ENCODE measurements at regions not wholly inside any gene's neighbourhood (a gene's known extent, or its start where the extent isn't known, plus 50 kb on each side); places are given as distances from the start of the nearest gene placed in this dataset.

DNA sequence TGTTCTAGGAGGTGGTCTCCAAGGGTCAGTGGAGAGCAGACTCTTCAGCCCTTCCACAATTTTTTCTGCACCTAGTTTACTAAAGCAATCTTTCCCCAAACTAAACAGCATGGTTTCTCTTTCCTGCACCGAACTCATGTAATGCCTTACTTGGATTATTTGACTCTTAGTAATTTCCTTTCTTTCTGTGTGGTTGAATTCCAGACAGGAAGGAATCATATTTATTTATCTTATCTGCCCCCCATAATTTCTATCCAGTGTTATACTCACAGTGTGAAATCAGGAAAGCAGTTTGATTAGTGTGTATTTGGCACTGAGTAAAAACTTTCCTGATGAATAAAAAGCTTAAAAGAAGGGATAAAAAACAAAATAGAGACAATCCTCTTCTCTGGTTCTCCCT, 140.3 kb upstream of the STMND1 start:
- peaks cover 7% of the 10 kb centered on the region for H3K4me1 ChIP-seq
- no peak overlapping the region for H3K27ac ChIP-seq
- H3K4me3 ChIP-seq, result no peak overlapping the region
- intact Hi-C loops (cut with DNase I), result no loop called here
- H3K36me3 ChIP-seq, result no peaks in the 10 kb centered on the region
- TF ChIP-seq CTCF (IDR thresholded peaks at IDR 0.05), result no peak
- DNase-seq (no peak), ATAC-seq (no peak)
- H3K9me3 ChIP-seq, result no peaks in the 10 kb centered on the region
- no peaks in the 10 kb centered on the region for H3K27me3 ChIP-seq (ENCODE audit: low read depth)

- Histone ChIP-seq H3K4me1 (peaks cover 4% of the 10 kb centered on the region), H3K4me3 (no peak overlapping the region), H3K27me3 (ENCODE audit: low read depth) (no peaks in the 10 kb centered on the region), H3K36me3 (no peaks in the 10 kb centered on the region), H3K9me3 (no peaks in the 10 kb centered on the region), H3K27ac (no peak overlapping the region)
- TF ChIP-seq CTCF (IDR thresholded peaks at IDR 0.05), result no peak
- DNase-seq (no peak), ATAC-seq (no peak)
- intact Hi-C loops (cut with DNase I), result no loop called here
Observed at GRCh38 chr6:16959789-16960188, 142.1 kb upstream of the STMND1 start.

DNA sequence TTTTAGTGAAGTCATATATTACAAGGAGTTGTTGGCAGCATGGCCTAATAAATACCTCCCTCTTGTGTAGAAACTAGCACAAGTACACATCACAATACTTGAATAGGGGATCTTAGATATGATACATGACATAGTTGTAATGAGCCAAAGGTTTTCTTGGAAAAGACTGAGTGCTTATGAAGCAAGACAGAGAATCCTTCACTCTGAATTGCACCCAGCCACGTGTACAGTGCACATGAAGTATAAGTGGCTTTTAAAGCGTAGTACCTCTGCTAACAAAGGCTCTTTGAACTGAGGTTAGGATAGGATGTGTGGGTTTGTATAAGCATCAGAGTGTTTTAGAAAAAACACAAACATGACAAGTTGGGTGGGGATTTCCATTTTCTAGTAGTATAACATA, 145.5 kb upstream of the STMND1 start:
- Histone ChIP-seq H3K4me3 (no peak overlapping the region), H3K27me3 (ENCODE audit: low read depth) (no peaks in the 10 kb centered on the region), H3K36me3 (no peaks in the 10 kb centered on the region), H3K4me1 (no peaks in the 10 kb centered on the region), H3K27ac (no peak overlapping the region), H3K9me3 (no peaks in the 10 kb centered on the region)
- DNase-seq (no peak), ATAC-seq (peak; percentile 50 to 70)
- intact Hi-C loops (cut with DNase I), result no loop called here
- TF ChIP-seq CTCF (IDR thresholded peaks at IDR 0.05), result no peak

- Histone ChIP-seq H3K36me3 (no peaks in the 10 kb centered on the region), H3K4me1 (no peaks in the 10 kb centered on the region), H3K27me3 (ENCODE audit: low read depth) (no peaks in the 10 kb centered on the region), H3K27ac (no peak overlapping the region), H3K9me3 (no peaks in the 10 kb centered on the region), H3K4me3 (no peak overlapping the region)
- DNase-seq (no peak), ATAC-seq (no peak)
- intact Hi-C loops (cut with DNase I), result no loop called here
- no peak for TF ChIP-seq CTCF (IDR thresholded peaks at IDR 0.05)
Observed at GRCh38 chr6:16955899-16956298, 146.0 kb upstream of the STMND1 start.

- Histone ChIP-seq H3K4me1 (no peaks in the 10 kb centered on the region), H3K36me3 (no peaks in the 10 kb centered on the region), H3K27me3 (ENCODE audit: low read depth) (no peaks in the 10 kb centered on the region), H3K9me3 (no peaks in the 10 kb centered on the region), H3K4me3 (no peak overlapping the region), H3K27ac (no peak overlapping the region)
- no peak for TF ChIP-seq CTCF (IDR thresholded peaks at IDR 0.05)
- intact Hi-C loops (cut with DNase I), result no loop called here
- no peak for ATAC-seq
- no peak for DNase-seq
Observed at GRCh38 chr6:16953905-16954304, 147.9 kb upstream of the STMND1 start.

DNA sequence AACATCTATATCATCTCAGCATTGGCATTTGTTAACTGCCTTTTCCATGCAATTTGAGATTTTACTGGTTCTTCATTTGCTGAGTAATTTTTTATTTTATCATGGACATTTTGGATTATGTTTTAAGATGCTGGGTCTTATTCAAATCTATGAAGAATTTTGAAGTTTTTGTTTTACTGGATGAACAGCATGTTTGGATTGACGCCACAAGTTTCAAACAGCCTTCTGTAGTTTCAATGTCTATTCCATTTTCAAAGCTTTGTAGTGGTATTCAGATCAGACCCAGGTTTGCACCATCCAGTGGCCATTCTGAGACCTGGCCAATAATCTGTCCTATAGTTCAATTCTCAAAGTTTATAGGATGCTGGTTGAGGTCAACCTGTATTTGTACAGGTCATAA, 148.4 kb upstream of the STMND1 start:
- Histone ChIP-seq H3K27me3 (ENCODE audit: low read depth) (no peaks in the 10 kb centered on the region), H3K4me3 (no peak overlapping the region), H3K36me3 (no peaks in the 10 kb centered on the region), H3K27ac (no peak overlapping the region), H3K4me1 (no peaks in the 10 kb centered on the region), H3K9me3 (no peaks in the 10 kb centered on the region)
- intact Hi-C loops (cut with DNase I), result no loop called here
- no peak for ATAC-seq
- TF ChIP-seq CTCF (IDR thresholded peaks at IDR 0.05), result no peak
- DNase-seq, result no peak

All from lower lobe of right lung (tissue), 2 donors.